ENCODE measurements at regions not wholly inside any gene's neighbourhood (a gene's known extent, or its start where the extent isn't known, plus 50 kb on each side); places are given as distances from the start of the nearest gene placed in this dataset.

- TF ChIP-seq CTCF (IDR thresholded peaks at IDR 0.05) (no peak), POLR2A (IDR thresholded peaks at IDR 0.05) (no peak), POLR2AphosphoS5 (IDR thresholded peaks at IDR 0.05) (no peak)
These were observed 159.0 kb upstream of the GALNT2 start for GRCh38 chr1:229907884-229908638.

Data from stomach (tissue), 4 donors.